Myocyte (in vitro differentiated cells): ENCODE measurements at regions not wholly inside any gene's neighbourhood (a gene's known extent, or its start where the extent isn't known, plus 50 kb on each side); places are given as distances from the start of the nearest gene placed in this dataset.
A peak's percentile ranks its signal among the peaks of the same experiment; 100 is the strongest.

ENCODE experiments used
- DNase-seq: peaks from one replicate; pipeline ENCODE4 v3.0.0-alpha.2; 2012; ENCODE audit warnings: low read depth

- DNase-seq = no peak
Measured at GRCh38 chr15:62929000-62929357, 113.6 kb upstream of the TPM1 start.

GRCh38 chr15:62931650-62932049 is 110.9 kb upstream of the TPM1 start:
- DNase-seq = no peak

GRCh38 chr15:62932436-62932835 is 110.1 kb upstream of the TPM1 start:
- DNase-seq = no peak

GRCh38 chr15:62933386-62933785 is 109.2 kb upstream of the TPM1 start:
- DNase-seq = no peak

GRCh38 chr15:62934236-62934971 is 108.1 kb upstream of the TPM1 start:
- DNase-seq = no peak

- DNase-seq = no peak
Measured at GRCh38 chr15:62935300-62936081, 107.1 kb upstream of the TPM1 start.

- DNase-seq = no peak
Measured at GRCh38 chr15:62938825-62939224, 103.7 kb upstream of the TPM1 start.

- DNase-seq = no peak
Measured at GRCh38 chr15:62940093-62940754, 102.3 kb upstream of the TPM1 start.

GRCh38 chr15:62940755-62941361 is 101.7 kb upstream of the TPM1 start:
- DNase-seq = peak; percentile 99

- DNase-seq = no peak
Measured at GRCh38 chr15:62941699-62942098, 100.8 kb upstream of the TPM1 start.

GRCh38 chr15:62942428-62942827 is 100.1 kb upstream of the TPM1 start:
- no peak for DNase-seq

- no peak for DNase-seq
Measured at GRCh38 chr15:62945063-62945462, 97.5 kb upstream of the TPM1 start.

GRCh38 chr15:62945760-62946159 is 96.8 kb upstream of the TPM1 start:
- no peak for DNase-seq

GRCh38 chr15:62946940-62947339 is 95.6 kb upstream of the TPM1 start:
- no peak for DNase-seq

GRCh38 chr15:62950462-62950931 is 92.0 kb upstream of the TPM1 start:
- no peak for DNase-seq

- no peak for DNase-seq
Measured at GRCh38 chr15:62951481-62951880, 91.1 kb upstream of the TPM1 start.

GRCh38 chr15:62953021-62953420 is 89.5 kb upstream of the TPM1 start:
- DNase-seq = no peak

- DNase-seq = no peak
Measured at GRCh38 chr15:62953496-62954045, 89.0 kb upstream of the TPM1 start.

- DNase-seq = no peak
Measured at GRCh38 chr15:62957130-62957529, 85.4 kb upstream of the TPM1 start.

GRCh38 chr15:62958528-62959363 is 83.8 kb upstream of the TPM1 start:
- peak; percentile 88 for DNase-seq

GRCh38 chr15:62961134-62961533 is 81.4 kb upstream of the TPM1 start:
- no peak for DNase-seq
